SU-DHL-6 (cell line): ENCODE measurements at regions not wholly inside any gene's neighbourhood (a gene's known extent, or its start where the extent isn't known, plus 50 kb on each side); places are given as distances from the start of the nearest gene placed in this dataset.
A peak's percentile ranks its signal among the peaks of the same experiment; 100 is the strongest.

Experiments
- H2AFZ ChIP-seq: fragments of 200-600 bp; sonication (generic); 2 replicates; pipeline ENCODE4 v1.6.1; 2014; ENCODE audit warnings: low read depth, mild to moderate bottlenecking, moderate library complexity, mixed read lengths, antibody characterized with exemption, low read length; ENCODE audit not compliant: severe bottlenecking
- H3F3A ChIP-seq: fragments of 200-600 bp; shearing (Covaris generic); 2 replicates; pipeline ENCODE4 v1.6.0; 2016; ENCODE audit warnings: antibody characterized with exemption, mild to moderate bottlenecking; ENCODE audit not compliant: insufficient read depth
- H3K27ac ChIP-seq: fragments of 200-600 bp; sonication (generic); 2 replicates; pipeline ENCODE4 v1.5.1; 2016; ENCODE audit warnings: low read depth, mild to moderate bottlenecking, low read length, moderate library complexity, mixed read lengths
- H3K27me3 ChIP-seq: fragments of 200-600 bp; sonication (generic), shearing (Covaris generic); 2 replicates; pipeline ENCODE4 v1.6.0; 2014; ENCODE audit warnings: mild to moderate bottlenecking, low read length
- H3K36me3 ChIP-seq: fragments of 200-600 bp; sonication (generic); 2 replicates; pipeline ENCODE4 v1.6.1; 2014; ENCODE audit warnings: mild to moderate bottlenecking, low read length, mixed read lengths
- H3K4me2 ChIP-seq: fragments of 300-600, 200-600 bp; shearing (Covaris generic), sonication (generic); 2 replicates; pipeline ENCODE4 v1.6.0; 2014; ENCODE audit warnings: low read length, low read depth, mild to moderate bottlenecking; ENCODE audit not compliant: poor library complexity, severe bottlenecking
- H3K4me3 ChIP-seq: fragments of 200-600 bp; sonication (generic); 2 replicates; pipeline ENCODE4 v1.5.1; 2014; ENCODE audit warnings: antibody characterized with exemption, low read length, mild to moderate bottlenecking, mixed read lengths; ENCODE audit not compliant: insufficient read depth, poor library complexity, severe bottlenecking
- H3K79me2 ChIP-seq: fragments of 200-600 bp; sonication (generic); 2 replicates; pipeline ENCODE4 v1.6.1; 2014; ENCODE audit warnings: mild to moderate bottlenecking, low read length, moderate library complexity; ENCODE audit not compliant: insufficient read depth
- H3K9ac ChIP-seq: fragments of 200-600 bp; sonication (generic); 2 replicates; pipeline ENCODE4 v1.7.0; 2014; ENCODE audit warnings: mild to moderate bottlenecking, low read length
- H3K9me2 ChIP-seq: fragments of 200-600 bp; sonication (generic); replicated peaks from 2 replicates; pipeline ENCODE4 v1.6.1; 2014; ENCODE audit warnings: low read length; ENCODE audit not compliant: insufficient read depth
- H3K9me3 ChIP-seq: fragments of 200-600 bp; sonication (generic); 2 replicates; pipeline ENCODE4 v1.6.1; 2014; ENCODE audit warnings: low read length, mixed read lengths; ENCODE audit not compliant: insufficient read depth
- H4K20me1 ChIP-seq: fragments of 200-600 bp; sonication (generic); 2 replicates; pipeline ENCODE4 v1.6.1; 2014; ENCODE audit warnings: low read depth, mild to moderate bottlenecking, antibody characterized with exemption, low read length, moderate library complexity, mixed read lengths
- CTCF ChIP-seq: fragments of 200-600 bp; sonication (generic); IDR thresholded peaks from one replicate; pipeline ENCODE4 v1.5.1; 2017; ENCODE audit warnings: antibody characterized with exemption, mild to moderate bottlenecking, low read length, moderate library complexity; ENCODE audit not compliant: insufficient read depth, poor library complexity, severe bottlenecking
- EZH2phosphoT487 ChIP-seq: fragments of 200-600 bp; sonication (generic), shearing (Covaris generic); conservative IDR thresholded peaks from 2 replicates; pipeline ENCODE4 v1.6.1; 2018; ENCODE audit warnings: mild to moderate bottlenecking, antibody characterized with exemption, low read length, moderate library complexity, mixed read lengths

- TF ChIP-seq EZH2phosphoT487 (no peak), CTCF (no peak)
- peak overlapping the region; percentile 99 for H3K9ac ChIP-seq
- no peaks in the 10 kb centered on the region for H3K9me2 ChIP-seq
- no peaks in the 10 kb centered on the region for H4K20me1 ChIP-seq
- peaks cover 78% of the 10 kb centered on the region for H3F3A ChIP-seq
- H3K4me2 ChIP-seq: peak overlapping the region; percentile 100
- peak overlapping the region; percentile 83 for H3K4me3 ChIP-seq
- H3K36me3 ChIP-seq: peaks cover 37% of the 10 kb centered on the region
- no peaks in the 10 kb centered on the region for H3K27me3 ChIP-seq
- H3K9me3 ChIP-seq: no peaks in the 10 kb centered on the region
- peak overlapping the region; percentile 100 for H3K27ac ChIP-seq
- no peak overlapping the region for H2AFZ ChIP-seq
- H3K79me2 ChIP-seq: peaks cover 26% of the 10 kb centered on the region
These were observed 165.8 kb downstream of the RPIA start for GRCh38 chr2:88857274-88857741.

GRCh38 chr2:88857951-88858411 lies 166.5 kb downstream of the RPIA start:
- peaks cover 37% of the 10 kb centered on the region for H3K36me3 ChIP-seq
- no peak overlapping the region for H2AFZ ChIP-seq
- H3K27ac ChIP-seq: peak overlapping the region; percentile 100
- H3K9ac ChIP-seq: peak overlapping the region; percentile 99
- no peaks in the 10 kb centered on the region for H3K9me3 ChIP-seq
- no peak for TF ChIP-seq EZH2phosphoT487
- TF ChIP-seq CTCF: no peak
- H3K79me2 ChIP-seq: peaks cover 23% of the 10 kb centered on the region
- no peaks in the 10 kb centered on the region for H3K9me2 ChIP-seq
- peaks cover 78% of the 10 kb centered on the region for H3F3A ChIP-seq
- no peaks in the 10 kb centered on the region for H4K20me1 ChIP-seq
- peak overlapping the region; percentile 100 for H3K4me2 ChIP-seq
- peak overlapping the region; percentile 83 for H3K4me3 ChIP-seq
- H3K27me3 ChIP-seq: no peaks in the 10 kb centered on the region

- Histone ChIP-seq H3K27ac (peak overlapping the region; percentile 100), H3K4me2 (peak overlapping the region; percentile 100), H3F3A (peaks cover 66% of the 10 kb centered on the region), H3K36me3 (peaks cover 37% of the 10 kb centered on the region), H3K9ac (peak overlapping the region; percentile 99), H3K27me3 (no peaks in the 10 kb centered on the region), H3K4me3 (peak overlapping the region; percentile 83), H3K79me2 (peaks cover 23% of the 10 kb centered on the region), H4K20me1 (no peaks in the 10 kb centered on the region), H3K9me2 (no peaks in the 10 kb centered on the region), H3K9me3 (no peaks in the 10 kb centered on the region), H2AFZ (no peak overlapping the region)
- TF ChIP-seq CTCF: no peak
- TF ChIP-seq EZH2phosphoT487: no peak
These were observed 168.0 kb downstream of the RPIA start for GRCh38 chr2:88859461-88859860.
